KMS-11 (cell line): ENCODE measurements at regions not wholly inside any gene's neighbourhood (a gene's known extent, or its start where the extent isn't known, plus 50 kb on each side); places are given as distances from the start of the nearest gene placed in this dataset.
"Not testable (repeated sequence)": the region's sequence is repeated elsewhere in the genome, so short reads cannot be mapped to it uniquely, and the experiment has no call there.

Experiments
- H2AFZ ChIP-seq: fragments of 200-600 bp; sonication (generic); 2 replicates; pipeline ENCODE4 v1.6.1; 2016; ENCODE audit warnings: antibody characterized with exemption, mixed run types, low read depth
- H3K27ac ChIP-seq: fragments of 200-600 bp; sonication (generic); 2 replicates; pipeline ENCODE4 v1.6.1; 2016; ENCODE audit warnings: mild to moderate bottlenecking, mixed run types
- H3K27me3 ChIP-seq: fragments of 200-600 bp; sonication (generic); 2 replicates; pipeline ENCODE4 v1.6.1; 2017; ENCODE audit warnings: mild to moderate bottlenecking, low read depth, mixed run types, moderate library complexity; ENCODE audit not compliant: insufficient read depth
- H3K36me3 ChIP-seq: fragments of 200-600 bp; sonication (generic); 2 replicates; pipeline ENCODE4 v1.6.1; 2017; ENCODE audit warnings: mild to moderate bottlenecking, mixed run types; ENCODE audit not compliant: insufficient read depth
- H3K4me1 ChIP-seq: fragments of 200-600 bp; sonication (generic); 2 replicates; pipeline ENCODE4 v1.6.1; 2016; ENCODE audit warnings: mild to moderate bottlenecking, low read depth, mixed run types; ENCODE audit not compliant: poor library complexity, severe bottlenecking
- H3K4me2 ChIP-seq: fragments of 200-600 bp; sonication (generic); 2 replicates; pipeline ENCODE4 v1.7.0; 2016; ENCODE audit warnings: mild to moderate bottlenecking, mixed run types
- H3K4me3 ChIP-seq: fragments of 200-600 bp; sonication (generic); IDR thresholded peaks from 2 replicates; pipeline ENCODE4 v1.6.1; 2017; ENCODE audit warnings: low read depth, low read length, mixed read lengths; ENCODE audit not compliant: insufficient read depth
- H3K79me2 ChIP-seq: fragments of 200-600 bp; sonication (generic); 2 replicates; pipeline ENCODE4 v1.6.1; 2016; ENCODE audit warnings: low read depth, mixed run types; ENCODE audit not compliant: insufficient read depth
- H3K9ac ChIP-seq: fragments of 200-600 bp; sonication (generic); 2 replicates; pipeline ENCODE4 v1.6.1; 2016; ENCODE audit warnings: mild to moderate bottlenecking, mixed run types
- H4K20me1 ChIP-seq: fragments of 200-600 bp; sonication (generic); 2 replicates; pipeline ENCODE4 v1.6.1; 2016; ENCODE audit warnings: mild to moderate bottlenecking, mixed run types; ENCODE audit not compliant: insufficient read depth
- CTCF ChIP-seq: fragments of 200-600 bp; sonication (generic); conservative IDR thresholded peaks from 2 replicates; pipeline ENCODE4 v1.6.1; 2017; ENCODE audit warnings: low read depth, mild to moderate bottlenecking, antibody characterized with exemption, low read length, moderate library complexity, mixed read lengths

- H3K36me3 ChIP-seq: no peaks in the 10 kb centered on the region
- H3K4me1 ChIP-seq: no peaks in the 10 kb centered on the region
- no peaks in the 10 kb centered on the region for H3K79me2 ChIP-seq
- H2AFZ ChIP-seq: no peak overlapping the region
- no peak overlapping the region for H3K9ac ChIP-seq
- no peaks in the 10 kb centered on the region for H3K27me3 ChIP-seq
- H3K4me2 ChIP-seq: no peak overlapping the region
- no peaks in the 10 kb centered on the region for H4K20me1 ChIP-seq
- no peak overlapping the region for H3K4me3 ChIP-seq
- no peak overlapping the region for H3K27ac ChIP-seq
- TF ChIP-seq CTCF: no peak
These were observed 318.5 kb downstream of the RAD51AP2 start for GRCh38 chr2:17199741-17200140.

GRCh38 chr2:17196380-17196779 is 321.9 kb downstream of the RAD51AP2 start:
- TF ChIP-seq CTCF: no peak
- Histone ChIP-seq H3K9ac (no peak overlapping the region), H3K4me2 (no peak overlapping the region), H3K36me3 (no peaks in the 10 kb centered on the region), H2AFZ (no peak overlapping the region), H3K4me3 (no peak overlapping the region), H3K79me2 (no peaks in the 10 kb centered on the region), H3K27me3 (no peaks in the 10 kb centered on the region), H3K4me1 (no peaks in the 10 kb centered on the region), H3K27ac (no peak overlapping the region), H4K20me1 (no peaks in the 10 kb centered on the region)

GRCh38 chr2:17195016-17195415 is 323.2 kb downstream of the RAD51AP2 start:
- Histone ChIP-seq H4K20me1 (no peaks in the 10 kb centered on the region), H3K27ac (no peak overlapping the region), H3K36me3 (no peaks in the 10 kb centered on the region), H2AFZ (no peak overlapping the region), H3K4me1 (no peaks in the 10 kb centered on the region), H3K79me2 (no peaks in the 10 kb centered on the region), H3K4me3 (no peak overlapping the region), H3K27me3 (no peaks in the 10 kb centered on the region), H3K9ac (no peak overlapping the region), H3K4me2 (no peak overlapping the region)
- TF ChIP-seq CTCF: no peak

- Histone ChIP-seq H3K36me3 (no peaks in the 10 kb centered on the region), H4K20me1 (no peaks in the 10 kb centered on the region), H3K4me2 (no peak overlapping the region), H3K27ac (no peak overlapping the region), H3K27me3 (no peaks in the 10 kb centered on the region), H3K9ac (no peak overlapping the region), H2AFZ (no peak overlapping the region), H3K4me1 (no peaks in the 10 kb centered on the region), H3K79me2 (no peaks in the 10 kb centered on the region), H3K4me3 (no peak overlapping the region)
- TF ChIP-seq CTCF: no peak
These were observed 324.2 kb downstream of the RAD51AP2 start for GRCh38 chr2:17194083-17194482.

- H3K27me3 ChIP-seq, H3K4me1 ChIP-seq, H3K36me3 ChIP-seq, H3K27ac ChIP-seq, H3K79me2 ChIP-seq, H2AFZ ChIP-seq, H4K20me1 ChIP-seq, H3K4me2 ChIP-seq, H3K9ac ChIP-seq, H3K4me3 ChIP-seq: not testable (repeated sequence)
These were observed 324.8 kb downstream of the RAD51AP2 start for GRCh38 chr2:17193433-17193890.
